ENCODE measurements at regions not wholly inside any gene's neighbourhood (a gene's known extent, or its start where the extent isn't known, plus 50 kb on each side); places are given as distances from the start of the nearest gene placed in this dataset.

DNA sequence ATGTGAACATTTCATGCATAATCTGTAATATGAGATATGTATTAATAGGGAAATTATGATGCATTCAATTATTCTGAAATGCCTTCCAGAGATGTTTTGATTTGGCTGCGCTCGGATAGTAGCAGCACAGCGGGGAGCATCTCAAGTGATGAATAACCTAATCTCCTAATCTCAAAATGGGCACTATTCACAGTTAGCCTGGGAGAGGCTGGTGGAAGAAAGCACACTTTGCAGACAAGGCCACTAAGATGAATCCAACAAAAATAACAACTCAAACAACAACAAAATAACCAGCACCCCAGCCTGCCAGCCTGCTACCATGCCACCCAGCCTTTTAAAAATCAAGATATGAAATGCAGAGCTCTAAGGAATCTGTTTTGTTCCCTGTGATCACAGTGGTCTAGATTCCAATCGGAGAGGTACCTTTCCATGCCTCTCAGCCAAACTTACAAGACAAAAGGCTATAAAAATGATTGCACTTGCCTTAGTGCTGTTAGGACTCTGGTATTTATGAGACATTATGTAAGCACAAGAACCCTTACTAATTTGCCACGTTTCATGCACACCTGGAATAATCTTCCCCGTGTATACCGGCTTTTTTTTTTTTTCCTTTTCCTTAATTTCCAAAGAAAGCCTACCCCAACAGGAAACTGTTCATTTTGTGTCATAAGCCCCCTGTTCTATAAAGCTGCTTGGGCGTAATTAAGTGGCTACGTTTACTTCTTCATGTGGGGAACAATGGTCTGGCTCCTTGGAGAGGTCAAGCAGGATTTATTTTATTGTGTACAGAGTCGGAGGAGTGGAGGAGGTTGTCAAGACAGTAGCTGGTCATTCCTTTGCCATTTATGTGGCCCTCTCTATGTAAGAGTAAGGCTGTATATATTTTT lies 526.9 kb upstream of the FANCL start:
- Histone ChIP-seq H3K79me1 (ENCODE audit: low read depth, low read length) (no peaks in the 10 kb centered on the region), H3K23me2 (ENCODE audit: low read depth, low read length) (no peaks in the 10 kb centered on the region), H4K91ac (replicated peaks; ENCODE audit: insufficient read length, low read length) (no peak overlapping the region), H3K56ac (replicated peaks; ENCODE audit: insufficient read length, low read depth, low read length) (no peak overlapping the region), H2BK5ac (ENCODE audit: low read depth, low read length) (no peak overlapping the region), H2AK5ac (ENCODE audit: low read depth, low read length) (no peak overlapping the region), H3K23ac (ENCODE audit: insufficient read length) (no peak overlapping the region), H4K8ac (ENCODE audit: extremely low read depth, insufficient read depth, low read length) (no peak overlapping the region), H3K14ac (ENCODE audit: insufficient read length) (no peak overlapping the region), H3K27ac (ENCODE audit: low read depth, low read length) (no peak overlapping the region), H3K18ac (ENCODE audit: extremely low read depth, low read length) (no peak overlapping the region), H3K9me3 (ENCODE audit: insufficient read depth in 2 of 2, low read depth in 1 of 2, low read length in 1 of 2) (no peaks in the 10 kb centered on the region), H2BK120ac (replicated peaks; ENCODE audit: low read depth, low read length) (no peak overlapping the region), H3K4me2 (ENCODE audit: insufficient read depth in 1 of 2, low read depth in 2 of 2, low read length in 2 of 2) (no peak overlapping the region), H3K4me3 (ENCODE audit: extremely low read depth in 1 of 4, insufficient read depth in 2 of 4, low read depth in 3 of 4, low read length in 4 of 4) (no peak overlapping the region), H2BK12ac (ENCODE audit: low read depth, low read length) (no peak overlapping the region), H3K79me2 (ENCODE audit: control insufficient read depth in 1 of 2, insufficient read depth in 2 of 2, low read length in 2 of 2) (no peaks in the 10 kb centered on the region), H4K5ac (ENCODE audit: insufficient read length, low read depth, low read length) (no peak overlapping the region), H4K20me1 (replicated peaks in 1 of 2; ENCODE audit: control insufficient read depth in 1 of 2, insufficient read depth in 2 of 2, low read length in 2 of 2) (no peaks in the 10 kb centered on the region), H2BK20ac (ENCODE audit: low read length) (no peak overlapping the region), H2AFZ (ENCODE audit: low read length) (no peak overlapping the region), H3K27me3 (replicated peaks in 1 of 4; ENCODE audit: control insufficient read depth in 3 of 4, extremely low read depth in 1 of 4, insufficient read depth in 3 of 4, low read length in 3 of 4) (no peaks in the 10 kb centered on the region), H3K36me3 (ENCODE audit: control insufficient read depth in 2 of 4, insufficient read depth in 4 of 4, low read length in 3 of 4) (no peaks in the 10 kb centered on the region), H3K4ac (replicated peaks; ENCODE audit: insufficient read length, low read depth, low read length) (no peak overlapping the region), H2BK15ac (ENCODE audit: low read length) (no peak overlapping the region), H3K4me1 (replicated peaks in 1 of 4; ENCODE audit: control insufficient read depth in 3 of 4, insufficient read depth in 4 of 4, low read length in 3 of 4) (peaks cover 0 to 10% (median 4%) of the 10 kb centered on the region in 4 experiments; a peak in 2 of 7 replicates), H3K9ac (replicated peaks in 1 of 4; ENCODE audit: extremely low read depth in 1 of 4, low read depth in 3 of 4, low read length in 3 of 4) (no peak overlapping the region)
- no peak for TF ChIP-seq GABPA (IDR thresholded peaks at IDR 0.05; ENCODE audit: borderline replicate concordance, insufficient read depth, low read length)
- TF ChIP-seq CBX8 (IDR thresholded peaks at IDR 0.05; ENCODE audit: borderline replicate concordance, low read depth, low read length), result no peak
- TF ChIP-seq NRF1 (IDR thresholded peaks at IDR 0.05; ENCODE audit: low read depth, low read length), result no peak
- no peak for TF ChIP-seq TEAD4 (IDR thresholded peaks at IDR 0.05; ENCODE audit: low read depth, low read length)
- no peak for TF ChIP-seq EGR1 (IDR thresholded peaks at IDR 0.05; ENCODE audit: borderline replicate concordance, low read depth, low read length)
- TF ChIP-seq SUZ12 (IDR thresholded peaks at IDR 0.05; ENCODE audit: low read length), result no peak
- TF ChIP-seq BCL11A (IDR thresholded peaks at IDR 0.05; ENCODE audit: low read depth in 2 of 2, low read length in 2 of 2), result no peak
- TF ChIP-seq YY1 (IDR thresholded peaks at IDR 0.05; ENCODE audit: low read depth, low read length), result no peak
- no peak for TF ChIP-seq NANOG (IDR thresholded peaks at IDR 0.05; ENCODE audit: insufficient read depth, low read depth, low read length, poor library complexity, severe bottlenecking)
- no peak for TF ChIP-seq KDM5A (IDR thresholded peaks at IDR 0.05; ENCODE audit: low read length)
- no peak for TF ChIP-seq BACH1 (IDR thresholded peaks at IDR 0.05; ENCODE audit: low read length)
- no peak for TF ChIP-seq FOSL1 (IDR thresholded peaks at IDR 0.05; ENCODE audit: insufficient read depth, low read depth, low read length)
- no peak for TF ChIP-seq CHD2 (IDR thresholded peaks at IDR 0.05; ENCODE audit: low read length)
- no peak for TF ChIP-seq TBP (IDR thresholded peaks at IDR 0.05; ENCODE audit: low read depth, low read length)
- no peak for DNase-seq (ENCODE audit: low read depth in 1 of 2, low spot score in 2 of 2)
- WGBS, 2 experiments (ENCODE audit: extremely low coverage in 1 of 2, insufficient coverage in 1 of 2, insufficient read length in 1 of 2, insufficient replicate concordance in 2 of 2, low coverage in 1 of 2, low lambda C conversion rate in 2 of 2, missing lambda C conversion rate in 1 of 2), result 87% methylated on average over 10 of the region's 10 CpGs; no CpG with 5 or more reads in 1 of the 2 experiments
- FAIRE-seq, result no peak
- POLR2A ChIA-PET (ENCODE audit: partially characterized antibody), result no interaction called here
- CTCF ChIA-PET (ENCODE audit: partially characterized antibody), result no interaction called here
